ENCODE measurements at regions not wholly inside any gene's neighbourhood (a gene's known extent, or its start where the extent isn't known, plus 50 kb on each side); places are given as distances from the start of the nearest gene placed in this dataset.

GRCh38 chr14:87830443-87831096, 162.4 kb downstream of the GALC start:
- TF ChIP-seq POLR2A (IDR thresholded peaks at IDR 0.05; ENCODE audit: low read depth, low read length) (no peak), EZH2 (IDR thresholded peaks at IDR 0.05; ENCODE audit: borderline replicate concordance, low read depth, low read length, severe bottlenecking) (no peak), GATA2 (IDR thresholded peaks at IDR 0.05; ENCODE audit: insufficient read depth, insufficient read length, low read depth, low read length) (no peak)
- TF ChIP-seq, protein P1, sequence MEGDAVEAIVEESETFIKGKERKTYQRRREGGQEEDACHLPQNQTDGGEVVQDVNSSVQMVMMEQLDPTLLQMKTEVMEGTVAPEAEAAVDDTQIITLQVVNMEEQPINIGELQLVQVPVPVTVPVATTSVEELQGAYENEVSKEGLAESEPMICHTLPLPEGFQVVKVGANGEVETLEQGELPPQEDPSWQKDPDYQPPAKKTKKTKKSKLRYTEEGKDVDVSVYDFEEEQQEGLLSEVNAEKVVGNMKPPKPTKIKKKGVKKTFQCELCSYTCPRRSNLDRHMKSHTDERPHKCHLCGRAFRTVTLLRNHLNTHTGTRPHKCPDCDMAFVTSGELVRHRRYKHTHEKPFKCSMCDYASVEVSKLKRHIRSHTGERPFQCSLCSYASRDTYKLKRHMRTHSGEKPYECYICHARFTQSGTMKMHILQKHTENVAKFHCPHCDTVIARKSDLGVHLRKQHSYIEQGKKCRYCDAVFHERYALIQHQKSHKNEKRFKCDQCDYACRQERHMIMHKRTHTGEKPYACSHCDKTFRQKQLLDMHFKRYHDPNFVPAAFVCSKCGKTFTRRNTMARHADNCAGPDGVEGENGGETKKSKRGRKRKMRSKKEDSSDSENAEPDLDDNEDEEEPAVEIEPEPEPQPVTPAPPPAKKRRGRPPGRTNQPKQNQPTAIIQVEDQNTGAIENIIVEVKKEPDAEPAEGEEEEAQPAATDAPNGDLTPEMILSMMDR (IDR thresholded peaks at IDR 0.05; ENCODE audit: extremely low read depth in 1 of 2, insufficient read depth in 1 of 2, low read depth in 1 of 2, low read length in 2 of 2) = no peak
